CD14-positive monocyte (primary cell): ENCODE measurements at regions not wholly inside any gene's neighbourhood (a gene's known extent, or its start where the extent isn't known, plus 50 kb on each side); places are given as distances from the start of the nearest gene placed in this dataset.

Experiments
- DNase-seq, 3 donors: peaks; one replicate each; pipeline ENCODE4 v3.0.0-alpha.2; 2011 to 2022
- H2AFZ ChIP-seq: 2 replicates; pipeline ENCODE4 v1.6.0; 2012; ENCODE audit warnings: mild to moderate bottlenecking, low read depth, low read length, inconsistent platforms; ENCODE audit not compliant: insufficient read depth, poor library complexity, severe bottlenecking
- H3K27ac ChIP-seq, 2 donors: 1 replicate in 1 of 2; 2 replicates in 1 of 2; pipeline ENCODE4 v1.5.1; 2012 to 2013; ENCODE audit warnings: low read length in 2 of 2, control low read depth in 1 of 2, inconsistent platforms in 1 of 2, low read depth in 1 of 2, mild to moderate bottlenecking in 1 of 2
- H3K27me3 ChIP-seq, 2 donors: one replicate each; pipeline versions ENCODE4 v1.6.0 to v1.6.1; 2011 to 2013; ENCODE audit warnings: low read length in 2 of 2; ENCODE audit not compliant: control insufficient read depth in 2 of 2, insufficient read depth in 2 of 2
- H3K36me3 ChIP-seq, 2 donors: replicated peaks in 1 of 2; 1 replicate in 1 of 2; 2 replicates in 1 of 2; pipeline versions ENCODE4 v1.5.1 to v1.6.1; 2012 to 2013; ENCODE audit warnings: low read length in 2 of 2, control low read depth in 1 of 2, inconsistent platforms in 1 of 2, mild to moderate bottlenecking in 1 of 2; ENCODE audit not compliant: insufficient read depth in 2 of 2, control insufficient read depth in 1 of 2
- H3K4me1 ChIP-seq, 2 donors: 1 replicate in 1 of 2; 2 replicates in 1 of 2; pipeline versions ENCODE4 v1.5.1 to v1.6.1; 2012 to 2013; ENCODE audit warnings: low read length in 2 of 2, control low read depth in 1 of 2, inconsistent platforms in 1 of 2, mild to moderate bottlenecking in 1 of 2, moderate library complexity in 1 of 2; ENCODE audit not compliant: insufficient read depth in 2 of 2, control insufficient read depth in 1 of 2
- H3K4me2 ChIP-seq: replicated peaks from 2 replicates; pipeline ENCODE3; 2012; ENCODE audit warnings: low read length, moderate library complexity, mild to moderate bottlenecking; ENCODE audit not compliant: poor library complexity, severe bottlenecking; ENCODE audit errors: extremely low read depth
- H3K4me3 ChIP-seq, 3 experiments: fragments of 200-600 bp in 1 of 3; sonication (generic) in 1 of 3; replicated peaks in 1 of 3; 1 replicate in 2 of 3; 2 replicates in 1 of 3; pipeline ENCODE4 v1.5.1; 2011 to 2013; ENCODE audit warnings: low read length in 3 of 3, mild to moderate bottlenecking in 3 of 3, control low read depth in 2 of 3, low read depth in 2 of 3, inconsistent platforms in 1 of 3, moderate library complexity in 1 of 3
- H3K79me2 ChIP-seq: 2 replicates; pipeline ENCODE4 v1.6.0; 2012; ENCODE audit warnings: mild to moderate bottlenecking, control low read depth, inconsistent platforms, low read length, moderate library complexity; ENCODE audit not compliant: insufficient read depth
- H3K9ac ChIP-seq: 2 replicates; pipeline ENCODE4 v1.6.0; 2017; ENCODE audit warnings: low read length, mild to moderate bottlenecking; ENCODE audit not compliant: insufficient read depth, poor library complexity, severe bottlenecking
- H3K9me3 ChIP-seq, 2 donors: replicated peaks in 1 of 2; 1 replicate in 1 of 2; 2 replicates in 1 of 2; pipeline versions ENCODE4 v1.5.1 to v1.6.1; 2012 to 2013; ENCODE audit warnings: low read length in 2 of 2, control low read depth in 1 of 2; ENCODE audit not compliant: control insufficient read depth in 1 of 2, insufficient read depth in 1 of 2
- H4K20me1 ChIP-seq: 2 replicates; pipeline ENCODE4 v1.6.0; 2012; ENCODE audit warnings: mild to moderate bottlenecking, low read length, control low read depth, moderate library complexity; ENCODE audit not compliant: insufficient read depth
- H3K27ac Mint-ChIP-seq, 7 donors: one replicate each; pipeline ENCODE4 v1.8.0; 2020; ENCODE audit warnings: mild to moderate bottlenecking in 7 of 7, mixed read lengths in 7 of 7, moderate library complexity in 6 of 7, inconsistent platforms in 2 of 7
- H3K27me3 Mint-ChIP-seq, 3 donors: one replicate each; pipeline ENCODE4 v1.8.0; 2021 to 2022; ENCODE audit warnings: low read depth in 3 of 3, mild to moderate bottlenecking in 3 of 3, mixed read lengths in 3 of 3, moderate library complexity in 3 of 3, inconsistent platforms in 1 of 3
- H3K36me3 Mint-ChIP-seq, 2 donors: one replicate each; pipeline ENCODE4 v1.8.0; 2020; ENCODE audit warnings: mixed read lengths in 2 of 2, inconsistent platforms in 1 of 2, mild to moderate bottlenecking in 1 of 2
- H3K4me1 Mint-ChIP-seq: one replicate; pipeline ENCODE4 v1.8.0; 2020; ENCODE audit warnings: mild to moderate bottlenecking, mixed read lengths
- H3K4me3 Mint-ChIP-seq, 2 donors: one replicate each; pipeline ENCODE4 v1.8.0; 2020; ENCODE audit warnings: mild to moderate bottlenecking in 2 of 2, mixed read lengths in 2 of 2, moderate library complexity in 1 of 2
- H3K9me3 Mint-ChIP-seq, 7 donors: one replicate each; pipeline ENCODE4 v1.8.0; 2020 to 2022; ENCODE audit warnings: mixed read lengths in 7 of 7, mild to moderate bottlenecking in 6 of 7, moderate library complexity in 6 of 7, inconsistent platforms in 2 of 7
- CTCF ChIP-seq: fragments of 200-600 bp; IDR thresholded peaks from one replicate; pipeline ENCODE4 v1.8.0; 2022; ENCODE audit warnings: antibody characterized with exemption, mild to moderate bottlenecking
- WGBS: methylation state at CpG from one replicate; pipeline ENCODE4 v1.1.5; 2013; ENCODE audit warnings: missing lambda C conversion rate; ENCODE audit not compliant: insufficient coverage; 5-methylcytosine and 5-hydroxymethylcytosine counted together
- intact Hi-C, 2 donors: fragments of 100-400 bp; cut with micrococcal nuclease; formaldehyde crosslinking; loops; one replicate each; pipeline versions ENCODE4 v1.15.0 to v1.15.1; 2023

- no peak for TF ChIP-seq CTCF
- Mint-ChIP-seq H3K27me3 (no peaks in the 10 kb centered on the region), H3K36me3 (no peaks in the 10 kb centered on the region), H3K4me1 (no peaks in the 10 kb centered on the region), H3K27ac (no peak overlapping the region), H3K4me3 (no peak overlapping the region), H3K9me3 (peaks cover 1 to 20% (median 9%) of the 10 kb centered on the region in 7 donors)
- Histone ChIP-seq H3K27ac (no peak overlapping the region), H3K9me3 (peaks cover 0 to 13% of the 10 kb centered on the region in 2 donors), H3K36me3 (no peaks in the 10 kb centered on the region), H3K27me3 (no peaks in the 10 kb centered on the region), H3K4me2 (no peak overlapping the region), H2AFZ (no peak overlapping the region), H3K4me3 (no peak overlapping the region), H3K9ac (no peak overlapping the region), H3K4me1 (no peaks in the 10 kb centered on the region), H4K20me1 (no peaks in the 10 kb centered on the region), H3K79me2 (no peaks in the 10 kb centered on the region)
- no CpG with 5 or more reads among the region's 10 CpGs for WGBS
- DNase-seq = no peak
- intact Hi-C loops = no loop called here
Measured at GRCh38 chrX:98380556-98380955, 1496.8 kb downstream of the RPA4 start.

DNA sequence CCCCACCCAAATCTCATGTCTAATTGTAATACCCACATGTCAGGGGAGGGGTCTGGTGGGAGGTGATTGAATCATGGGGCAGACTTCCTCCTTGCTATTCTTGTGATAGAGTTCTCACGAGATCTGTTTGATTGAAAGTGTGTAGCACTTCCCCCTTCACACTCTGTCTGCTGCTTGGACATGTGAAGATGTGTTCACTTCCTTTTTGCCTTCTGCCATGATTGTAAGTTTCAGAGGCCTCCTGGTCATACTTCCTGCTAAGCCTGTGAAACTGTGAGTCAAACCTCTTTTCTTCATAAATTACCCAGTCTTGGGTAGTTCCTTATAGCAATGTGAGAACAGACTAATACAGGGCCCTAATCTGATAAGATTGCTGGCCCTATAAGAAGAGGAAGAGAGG, 1514.8 kb downstream of the RPA4 start:
- Mint-ChIP-seq H3K27ac (no peak overlapping the region), H3K27me3 (no peaks in the 10 kb centered on the region), H3K9me3 (peaks cover 2 to 16% (median 14%) of the 10 kb centered on the region in 7 donors), H3K4me3 (no peak overlapping the region), H3K4me1 (no peaks in the 10 kb centered on the region), H3K36me3 (no peaks in the 10 kb centered on the region)
- Histone ChIP-seq H3K9me3 (peaks cover 0 to 7% of the 10 kb centered on the region in 2 donors), H3K4me3 (no peak overlapping the region), H3K27me3 (no peaks in the 10 kb centered on the region), H3K36me3 (no peaks in the 10 kb centered on the region), H3K27ac (no peak overlapping the region), H2AFZ (no peak overlapping the region), H3K4me2 (no peak overlapping the region), H3K9ac (no peak overlapping the region), H3K79me2 (no peaks in the 10 kb centered on the region), H4K20me1 (no peaks in the 10 kb centered on the region), H3K4me1 (no peaks in the 10 kb centered on the region)
- DNase-seq = no peak
- intact Hi-C loops = no loop called here
- TF ChIP-seq CTCF = no peak
- WGBS = no CpG with 5 or more reads among the region's 1 CpG
